CD14-positive monocyte (primary cell): ENCODE measurements at regions not wholly inside any gene's neighbourhood (a gene's known extent, or its start where the extent isn't known, plus 50 kb on each side); places are given as distances from the start of the nearest gene placed in this dataset.
A peak's percentile ranks its signal among the peaks of the same experiment; 100 is the strongest.

Experiments used
- DNase-seq, 3 donors: peaks; one replicate each; pipeline ENCODE4 v3.0.0-alpha.2; 2011 to 2022
- H2AFZ ChIP-seq: 2 replicates; pipeline ENCODE4 v1.6.0; 2012; ENCODE audit warnings: mild to moderate bottlenecking, low read depth, low read length, inconsistent platforms; ENCODE audit not compliant: insufficient read depth, poor library complexity, severe bottlenecking
- H3K27ac ChIP-seq, 2 donors: 1 replicate in 1 of 2; 2 replicates in 1 of 2; pipeline ENCODE4 v1.5.1; 2012 to 2013; ENCODE audit warnings: low read length in 2 of 2, control low read depth in 1 of 2, inconsistent platforms in 1 of 2, low read depth in 1 of 2, mild to moderate bottlenecking in 1 of 2
- H3K27me3 ChIP-seq, 2 donors: one replicate each; pipeline versions ENCODE4 v1.6.0 to v1.6.1; 2011 to 2013; ENCODE audit warnings: low read length in 2 of 2; ENCODE audit not compliant: control insufficient read depth in 2 of 2, insufficient read depth in 2 of 2
- H3K36me3 ChIP-seq, 2 donors: replicated peaks in 1 of 2; 1 replicate in 1 of 2; 2 replicates in 1 of 2; pipeline versions ENCODE4 v1.5.1 to v1.6.1; 2012 to 2013; ENCODE audit warnings: low read length in 2 of 2, control low read depth in 1 of 2, inconsistent platforms in 1 of 2, mild to moderate bottlenecking in 1 of 2; ENCODE audit not compliant: insufficient read depth in 2 of 2, control insufficient read depth in 1 of 2
- H3K4me1 ChIP-seq, 2 donors: 1 replicate in 1 of 2; 2 replicates in 1 of 2; pipeline versions ENCODE4 v1.5.1 to v1.6.1; 2012 to 2013; ENCODE audit warnings: low read length in 2 of 2, control low read depth in 1 of 2, inconsistent platforms in 1 of 2, mild to moderate bottlenecking in 1 of 2, moderate library complexity in 1 of 2; ENCODE audit not compliant: insufficient read depth in 2 of 2, control insufficient read depth in 1 of 2
- H3K4me2 ChIP-seq: replicated peaks from 2 replicates; pipeline ENCODE3; 2012; ENCODE audit warnings: low read length, moderate library complexity, mild to moderate bottlenecking; ENCODE audit not compliant: poor library complexity, severe bottlenecking; ENCODE audit errors: extremely low read depth
- H3K4me3 ChIP-seq, 3 experiments: fragments of 200-600 bp in 1 of 3; sonication (generic) in 1 of 3; replicated peaks in 1 of 3; 1 replicate in 2 of 3; 2 replicates in 1 of 3; pipeline ENCODE4 v1.5.1; 2011 to 2013; ENCODE audit warnings: low read length in 3 of 3, mild to moderate bottlenecking in 3 of 3, control low read depth in 2 of 3, low read depth in 2 of 3, inconsistent platforms in 1 of 3, moderate library complexity in 1 of 3
- H3K79me2 ChIP-seq: 2 replicates; pipeline ENCODE4 v1.6.0; 2012; ENCODE audit warnings: mild to moderate bottlenecking, control low read depth, inconsistent platforms, low read length, moderate library complexity; ENCODE audit not compliant: insufficient read depth
- H3K9ac ChIP-seq: 2 replicates; pipeline ENCODE4 v1.6.0; 2017; ENCODE audit warnings: low read length, mild to moderate bottlenecking; ENCODE audit not compliant: insufficient read depth, poor library complexity, severe bottlenecking
- H3K9me3 ChIP-seq, 2 donors: replicated peaks in 1 of 2; 1 replicate in 1 of 2; 2 replicates in 1 of 2; pipeline versions ENCODE4 v1.5.1 to v1.6.1; 2012 to 2013; ENCODE audit warnings: low read length in 2 of 2, control low read depth in 1 of 2; ENCODE audit not compliant: control insufficient read depth in 1 of 2, insufficient read depth in 1 of 2
- H4K20me1 ChIP-seq: 2 replicates; pipeline ENCODE4 v1.6.0; 2012; ENCODE audit warnings: mild to moderate bottlenecking, low read length, control low read depth, moderate library complexity; ENCODE audit not compliant: insufficient read depth
- H3K27ac Mint-ChIP-seq, 7 donors: one replicate each; pipeline ENCODE4 v1.8.0; 2020; ENCODE audit warnings: mild to moderate bottlenecking in 7 of 7, mixed read lengths in 7 of 7, moderate library complexity in 6 of 7, inconsistent platforms in 2 of 7
- H3K27me3 Mint-ChIP-seq, 3 donors: one replicate each; pipeline ENCODE4 v1.8.0; 2021 to 2022; ENCODE audit warnings: low read depth in 3 of 3, mild to moderate bottlenecking in 3 of 3, mixed read lengths in 3 of 3, moderate library complexity in 3 of 3, inconsistent platforms in 1 of 3
- H3K36me3 Mint-ChIP-seq, 2 donors: one replicate each; pipeline ENCODE4 v1.8.0; 2020; ENCODE audit warnings: mixed read lengths in 2 of 2, inconsistent platforms in 1 of 2, mild to moderate bottlenecking in 1 of 2
- H3K4me1 Mint-ChIP-seq: one replicate; pipeline ENCODE4 v1.8.0; 2020; ENCODE audit warnings: mild to moderate bottlenecking, mixed read lengths
- H3K4me3 Mint-ChIP-seq, 2 donors: one replicate each; pipeline ENCODE4 v1.8.0; 2020; ENCODE audit warnings: mild to moderate bottlenecking in 2 of 2, mixed read lengths in 2 of 2, moderate library complexity in 1 of 2
- H3K9me3 Mint-ChIP-seq, 7 donors: one replicate each; pipeline ENCODE4 v1.8.0; 2020 to 2022; ENCODE audit warnings: mixed read lengths in 7 of 7, mild to moderate bottlenecking in 6 of 7, moderate library complexity in 6 of 7, inconsistent platforms in 2 of 7
- CTCF ChIP-seq: fragments of 200-600 bp; IDR thresholded peaks from one replicate; pipeline ENCODE4 v1.8.0; 2022; ENCODE audit warnings: antibody characterized with exemption, mild to moderate bottlenecking
- WGBS: methylation state at CpG from one replicate; pipeline ENCODE4 v1.1.5; 2013; ENCODE audit warnings: missing lambda C conversion rate; ENCODE audit not compliant: insufficient coverage; 5-methylcytosine and 5-hydroxymethylcytosine counted together
- intact Hi-C, 2 donors: fragments of 100-400 bp; cut with micrococcal nuclease; formaldehyde crosslinking; loops; one replicate each; pipeline versions ENCODE4 v1.15.0 to v1.15.1; 2023

DNA sequence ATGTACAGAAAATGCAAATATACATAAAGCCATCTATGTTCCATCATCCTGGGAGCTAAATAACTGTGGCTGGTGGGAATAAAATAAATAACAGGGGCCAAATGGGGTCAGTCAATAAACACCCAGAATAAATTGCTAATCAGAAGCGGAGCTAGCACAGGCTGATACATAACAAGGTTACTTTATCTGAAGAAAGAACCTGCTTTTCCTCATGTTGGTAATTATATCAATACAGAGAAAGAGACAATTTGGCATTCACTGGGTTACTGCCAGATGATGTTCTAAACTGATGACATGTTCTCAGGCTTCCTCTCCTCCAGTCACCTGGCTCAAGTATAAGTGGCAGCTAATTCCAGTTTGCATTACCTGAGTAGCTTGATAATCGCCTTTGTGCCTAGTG lies 144.9 kb upstream of the CD180 start:
- no peak overlapping the region for H3K4me2 ChIP-seq
- no peak overlapping the region for H3K27ac ChIP-seq
- no peaks in the 10 kb centered on the region for H3K79me2 ChIP-seq
- H3K4me3 ChIP-seq = no peak overlapping the region
- Mint-ChIP-seq H3K27ac (no peak overlapping the region), H3K4me3 (no peak overlapping the region), H3K4me1 (no peaks in the 10 kb centered on the region), H3K9me3 (peaks cover 10 to 22% (median 15%) of the 10 kb centered on the region in 7 donors), H3K36me3 (no peaks in the 10 kb centered on the region), H3K27me3 (peaks cover 0 to 4% (median 0%) of the 10 kb centered on the region in 3 donors)
- intact Hi-C loops = no loop called here
- H3K27me3 ChIP-seq = no peaks in the 10 kb centered on the region
- no peaks in the 10 kb centered on the region for H4K20me1 ChIP-seq
- no peak overlapping the region for H2AFZ ChIP-seq
- no peak for TF ChIP-seq CTCF
- WGBS = 100% methylated on average over 1 of the region's 2 CpGs
- no peak overlapping the region for H3K9ac ChIP-seq
- H3K36me3 ChIP-seq = no peaks in the 10 kb centered on the region
- H3K9me3 ChIP-seq = peaks cover 5 to 10% of the 10 kb centered on the region in 2 donors
- H3K4me1 ChIP-seq = no peaks in the 10 kb centered on the region
- no peak for DNase-seq

DNA sequence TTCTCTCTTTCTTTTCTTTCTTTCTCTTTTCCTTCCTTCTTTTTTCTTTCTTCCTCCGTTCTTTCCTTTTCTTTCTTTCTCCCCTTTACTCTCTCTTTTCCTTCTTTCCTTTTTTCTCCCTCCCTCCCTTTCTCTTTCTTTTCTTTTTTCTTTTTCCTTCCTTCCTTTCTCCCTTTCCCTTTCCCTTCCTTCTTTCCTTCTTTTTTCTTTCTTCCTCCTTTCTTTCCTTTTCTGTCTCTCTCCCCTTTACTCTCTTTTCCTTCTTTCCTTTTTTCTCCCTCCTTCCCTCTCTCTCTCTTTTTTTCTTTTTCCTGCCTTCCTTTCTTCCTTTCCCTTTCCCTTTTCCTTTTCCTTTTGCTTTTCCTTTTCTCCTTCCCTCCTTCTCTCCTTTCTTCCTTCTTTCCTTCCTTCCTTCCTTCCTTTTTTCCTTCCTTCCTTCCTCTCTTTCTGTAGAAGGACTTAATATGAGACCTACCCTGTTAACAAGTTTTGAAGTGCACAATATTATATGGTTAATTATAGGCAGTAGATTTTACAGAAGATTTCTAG lies 142.7 kb upstream of the CD180 start:
- TF ChIP-seq CTCF = peak; percentile 12
- H3K27me3 ChIP-seq = no peaks in the 10 kb centered on the region
- peaks cover 0 to 6% of the 10 kb centered on the region in 2 donors for H3K9me3 ChIP-seq
- no peaks in the 10 kb centered on the region for H3K36me3 ChIP-seq
- H3K4me2 ChIP-seq = no peak overlapping the region
- 93% methylated on average over 1 of the region's 1 CpG for WGBS
- no peaks in the 10 kb centered on the region for H3K36me3 Mint-ChIP-seq
- no peak overlapping the region for H3K27ac ChIP-seq
- no peaks in the 10 kb centered on the region for H3K79me2 ChIP-seq
- intact Hi-C loops = no loop called here
- no peak overlapping the region for H2AFZ ChIP-seq
- peaks cover under 1 to 10% (median 8%) of the 10 kb centered on the region in 7 donors for H3K9me3 Mint-ChIP-seq
- H3K4me3 ChIP-seq = no peak overlapping the region
- H3K4me3 Mint-ChIP-seq = no peak overlapping the region
- H3K27ac Mint-ChIP-seq = no peak overlapping the region
- H4K20me1 ChIP-seq = no peaks in the 10 kb centered on the region
- peaks cover 0 to 4% (median 0%) of the 10 kb centered on the region in 3 donors for H3K27me3 Mint-ChIP-seq
- H3K4me1 ChIP-seq = no peaks in the 10 kb centered on the region
- H3K4me1 Mint-ChIP-seq = no peaks in the 10 kb centered on the region
- no peak for DNase-seq
- H3K9ac ChIP-seq = no peak overlapping the region
